HG02981 (cell line): ENCODE measurements at regions not wholly inside any gene's neighbourhood (a gene's known extent, or its start where the extent isn't known, plus 50 kb on each side); places are given as distances from the start of the nearest gene placed in this dataset.
"Not testable (repeated sequence)": the region's sequence is repeated elsewhere in the genome, so short reads cannot be mapped to it uniquely, and the experiment has no call there.

Source experiments
- ATAC-seq: cut with Tn5 transposase; IDR thresholded peaks from one replicate; pipeline ENCODE4 v1.9.1; 2021; ENCODE audit warnings: mild to moderate bottlenecking, moderate library complexity; ENCODE audit not compliant: unreplicated experiment

GRCh38 chr16:65754820-65755691 is 611.4 kb upstream of the CDH5 start:
- no peak for ATAC-seq

- no peak for ATAC-seq
Measured at GRCh38 chr16:65752522-65752844, 614.0 kb upstream of the CDH5 start.

- ATAC-seq: no peak
Measured at GRCh38 chr16:65751622-65752521, 614.6 kb upstream of the CDH5 start.

GRCh38 chr16:65749506-65749905 is 617.0 kb upstream of the CDH5 start:
- ATAC-seq: no peak

- no peak for ATAC-seq
Measured at GRCh38 chr16:65746941-65747340, 619.5 kb upstream of the CDH5 start.

GRCh38 chr16:65745201-65745708 is 621.2 kb upstream of the CDH5 start:
- ATAC-seq: no peak

GRCh38 chr16:65744401-65744800 is 622.1 kb upstream of the CDH5 start:
- no peak for ATAC-seq

- ATAC-seq: no peak
Measured at GRCh38 chr16:65743558-65743957, 621.7 kb upstream of the CDH11 start.

GRCh38 chr16:65740711-65741110 is 618.8 kb upstream of the CDH11 start:
- no peak for ATAC-seq

- no peak for ATAC-seq
Measured at GRCh38 chr16:65739518-65739917, 617.7 kb upstream of the CDH11 start.

GRCh38 chr16:65737831-65738230 is 616.0 kb upstream of the CDH11 start:
- no peak for ATAC-seq

GRCh38 chr16:65735615-65736014 is 613.8 kb upstream of the CDH11 start:
- not testable (repeated sequence) for ATAC-seq

GRCh38 chr16:65733721-65734120 is 611.9 kb upstream of the CDH11 start:
- ATAC-seq: no peak

- no peak for ATAC-seq
Measured at GRCh38 chr16:65731833-65732232, 610.0 kb upstream of the CDH11 start.

GRCh38 chr16:65728652-65729051 is 606.8 kb upstream of the CDH11 start:
- no peak for ATAC-seq

GRCh38 chr16:65728167-65728566 is 606.3 kb upstream of the CDH11 start:
- ATAC-seq: no peak

GRCh38 chr16:65727534-65728137 is 605.8 kb upstream of the CDH11 start:
- no peak for ATAC-seq

GRCh38 chr16:65725156-65725845 is 603.4 kb upstream of the CDH11 start:
- ATAC-seq: no peak

GRCh38 chr16:65722429-65722828 is 600.6 kb upstream of the CDH11 start:
- ATAC-seq: no peak

GRCh38 chr16:65717846-65718245 is 596.0 kb upstream of the CDH11 start:
- ATAC-seq: no peak
